NCI-H226 (cell line): ENCODE measurements at regions not wholly inside any gene's neighbourhood (a gene's known extent, or its start where the extent isn't known, plus 50 kb on each side); places are given as distances from the start of the nearest gene placed in this dataset.
A peak's percentile ranks its signal among the peaks of the same experiment; 100 is the strongest.
"Not testable (repeated sequence)": the region's sequence is repeated elsewhere in the genome, so short reads cannot be mapped to it uniquely, and the experiment has no call there.

ENCODE experiments used
- DNase-seq: peaks from one replicate; pipeline ENCODE4 v3.0.0-alpha.2; 2015

DNA sequence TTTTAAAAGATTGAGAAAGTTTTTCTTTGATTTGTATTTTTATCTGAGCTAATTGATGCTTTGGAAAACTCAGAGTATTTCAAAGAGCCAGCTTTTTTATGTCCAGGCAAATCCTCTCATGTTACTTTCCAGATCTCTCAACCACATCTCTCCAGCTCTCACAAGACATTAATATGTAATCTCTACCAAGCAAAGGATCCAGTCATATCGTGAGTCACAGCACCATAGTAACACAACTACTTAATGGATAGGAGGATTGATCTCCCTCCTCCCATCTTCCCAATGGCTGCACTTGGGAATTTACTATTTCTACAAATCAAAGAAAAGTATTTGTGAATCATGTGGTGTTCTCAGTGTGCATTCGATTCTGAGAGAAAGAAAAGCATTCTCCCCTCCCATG lies 63.3 kb downstream of the POU4F1 start:
- no peak for DNase-seq

DNA sequence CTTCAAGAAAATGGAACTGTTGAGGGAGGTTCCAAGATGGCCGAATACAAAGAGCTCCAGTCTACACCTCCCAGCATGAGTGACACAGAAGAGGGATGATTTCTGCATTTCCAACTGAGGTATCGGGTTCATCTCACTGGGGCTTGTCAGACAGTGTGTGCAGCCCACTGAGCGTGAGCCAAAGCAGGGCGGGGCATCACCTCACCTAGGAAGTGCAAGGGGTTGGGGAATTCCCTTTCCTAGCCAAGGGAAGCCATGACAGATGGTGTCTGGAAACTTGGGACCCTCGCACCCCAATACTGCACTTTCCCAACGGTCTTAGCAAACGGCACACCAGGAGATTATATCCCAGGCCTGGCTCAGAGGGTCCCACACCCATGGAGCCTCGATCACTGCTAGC lies 77.3 kb downstream of the POU4F1 start:
- not testable (repeated sequence) for DNase-seq

DNA sequence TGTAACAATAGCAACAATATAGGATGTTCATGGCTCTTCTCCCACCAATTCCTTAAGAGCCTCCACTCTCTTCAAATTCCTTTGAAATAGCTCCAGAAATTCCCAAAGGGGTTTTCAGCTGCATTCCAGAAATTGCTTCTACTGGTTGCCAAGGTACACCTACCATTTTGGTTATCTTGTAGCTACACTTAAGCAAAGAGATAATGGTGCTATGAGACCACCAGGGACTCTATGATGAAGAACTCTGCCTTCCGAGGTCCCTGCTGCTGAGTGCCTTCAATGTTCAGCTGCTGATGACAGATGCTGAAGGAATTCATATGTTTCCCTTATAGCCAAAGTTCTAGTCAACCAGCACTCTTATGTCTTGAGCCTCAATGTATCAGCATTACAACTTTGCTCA lies 78.4 kb downstream of the POU4F1 start:
- DNase-seq, result no peak

DNA sequence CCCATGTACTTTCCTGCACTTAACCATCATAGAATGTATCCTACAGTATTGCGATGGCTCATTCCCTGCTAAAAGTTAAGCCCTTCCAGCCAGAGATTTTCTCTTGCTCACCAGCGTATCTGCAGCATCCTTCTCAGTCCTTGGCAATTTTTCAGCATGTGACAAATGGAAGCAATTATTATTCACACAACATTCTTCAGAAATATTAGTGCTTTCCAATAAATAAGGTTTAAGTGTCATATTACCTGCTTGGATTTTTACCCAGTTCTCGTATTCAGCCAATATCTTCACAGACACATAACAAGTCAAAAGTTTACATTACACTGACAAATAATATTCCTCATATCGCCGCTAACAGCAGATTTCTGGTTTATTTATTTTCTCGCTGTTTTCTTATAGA lies 82.3 kb downstream of the POU4F1 start:
- no peak for DNase-seq

DNA sequence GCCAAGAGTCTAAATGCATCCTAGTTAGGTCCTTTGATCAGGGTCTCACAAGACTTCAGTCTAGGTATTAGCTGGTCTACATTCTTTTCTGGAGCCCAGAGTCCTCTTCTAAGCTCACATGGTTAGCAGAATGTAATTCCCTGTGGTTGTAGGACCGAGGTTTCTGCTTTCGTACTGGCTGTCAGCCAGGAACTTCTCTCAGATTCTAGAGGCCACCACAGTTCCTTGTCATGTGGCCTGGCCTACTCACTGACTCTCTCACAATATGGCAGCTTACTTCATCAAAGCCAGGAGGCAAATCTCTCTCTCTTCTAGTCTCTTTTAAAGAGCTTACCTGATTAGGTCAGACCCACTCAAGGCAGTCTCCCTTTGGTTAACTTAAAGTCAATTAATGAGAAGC lies 82.9 kb downstream of the POU4F1 start:
- no peak for DNase-seq

DNA sequence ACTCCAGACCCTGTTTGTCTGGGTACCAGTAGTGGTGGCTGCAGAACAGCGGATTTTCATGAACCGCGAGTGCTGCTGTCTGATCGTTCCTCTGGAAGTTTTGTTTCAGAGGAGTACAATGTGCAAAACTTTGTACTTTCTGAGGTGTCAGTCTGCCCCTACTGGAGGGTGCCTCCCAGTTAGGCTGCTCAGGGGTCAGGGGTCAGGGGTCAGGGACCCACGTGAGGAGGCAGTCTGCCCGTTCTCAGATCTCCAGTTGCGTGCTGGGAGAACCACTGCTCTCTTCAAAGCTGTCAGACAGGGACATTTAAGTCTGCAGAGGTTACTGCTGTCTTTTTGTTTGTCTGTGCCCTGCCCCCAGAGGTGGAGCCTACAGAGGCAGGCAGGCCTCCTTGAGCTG lies 84.9 kb downstream of the POU4F1 start:
- DNase-seq, result not testable (repeated sequence)

DNA sequence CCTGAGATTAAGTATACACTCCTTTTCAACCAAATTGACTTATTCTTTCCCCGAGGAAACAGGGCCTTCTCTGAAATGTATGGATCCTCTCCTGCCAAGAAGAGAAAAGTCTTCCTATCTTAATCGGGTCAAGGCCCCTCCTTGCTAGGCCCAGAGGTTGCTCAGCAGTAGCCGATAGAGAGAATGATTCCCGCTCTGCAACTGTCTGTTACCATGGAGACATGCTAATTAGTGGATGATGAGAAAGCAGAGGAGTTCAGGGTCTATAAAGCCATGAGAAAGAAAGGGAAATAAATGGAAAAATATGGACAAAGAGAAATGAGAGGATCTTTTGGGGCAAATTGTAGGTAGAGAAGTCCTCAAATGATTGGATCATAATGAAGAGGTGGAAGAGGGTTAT lies 103.5 kb downstream of the POU4F1 start:
- DNase-seq, result no peak

DNA sequence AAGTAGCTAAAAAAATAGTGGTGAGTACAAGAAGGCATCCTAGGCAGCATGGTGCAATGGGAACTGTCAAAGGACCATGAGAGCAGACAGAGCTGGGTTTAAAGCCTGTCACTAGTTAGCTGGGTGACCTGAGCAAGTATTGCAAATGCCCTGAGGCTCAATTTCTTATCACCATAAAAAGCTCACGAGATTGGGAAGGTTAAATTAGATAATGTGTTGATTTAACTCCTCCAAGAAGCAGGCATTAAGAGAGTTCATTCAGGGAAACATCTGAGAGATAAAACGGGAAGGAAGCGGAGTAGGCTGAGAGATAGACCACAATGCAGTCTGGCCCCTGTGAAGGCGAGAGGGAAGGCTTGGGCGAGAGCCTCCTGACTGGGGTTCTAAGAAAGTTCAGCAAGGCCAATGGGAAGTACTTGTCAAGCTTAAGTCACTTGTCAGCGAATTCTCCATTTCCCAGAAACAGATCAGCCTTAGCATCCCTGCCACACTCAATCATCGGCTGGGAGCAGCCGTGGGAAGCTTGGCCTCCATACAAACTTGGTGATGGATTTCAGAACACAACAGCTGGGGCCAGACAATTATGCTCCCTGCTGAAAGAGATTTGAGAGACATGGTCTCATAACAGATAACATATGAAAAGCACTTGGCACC lies 105.5 kb downstream of the POU4F1 start:
- no peak for DNase-seq

DNA sequence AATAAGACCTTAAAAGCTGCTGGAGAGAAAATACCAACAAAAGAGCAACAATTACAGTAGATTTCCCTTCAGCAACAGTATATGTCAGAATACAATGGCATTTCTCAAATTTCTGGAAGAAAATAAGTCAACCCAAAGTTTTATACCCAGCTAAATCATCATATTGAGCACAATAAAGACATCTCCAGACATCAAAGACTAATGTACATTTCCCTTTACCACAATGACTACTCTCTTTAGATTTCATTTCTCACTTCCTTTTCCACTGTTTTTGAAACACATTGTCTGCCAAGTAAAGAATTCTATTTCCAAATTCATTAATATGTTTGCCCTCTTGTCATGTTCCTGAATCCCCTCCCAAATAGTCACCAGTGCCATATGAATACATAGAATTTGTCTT lies 111.4 kb downstream of the POU4F1 start:
- no peak for DNase-seq

DNA sequence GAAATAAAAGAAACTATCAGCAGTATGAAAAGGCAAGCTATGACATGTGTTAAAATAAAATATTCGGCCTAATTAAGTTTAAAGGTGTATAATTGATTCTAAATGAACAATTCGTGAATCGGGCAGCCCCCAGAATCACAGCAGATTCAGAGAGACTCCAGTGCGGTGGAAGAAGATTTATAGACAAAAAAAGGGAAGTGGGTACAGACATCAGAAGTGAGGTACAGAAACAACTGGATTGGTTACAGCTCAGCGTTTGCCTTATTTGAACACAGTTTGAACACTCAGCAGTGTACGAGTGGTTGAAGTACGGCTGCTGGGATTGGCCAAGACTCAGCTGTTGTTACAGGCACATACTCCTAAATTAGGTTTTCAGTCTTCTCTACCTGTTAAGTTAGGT lies 113.1 kb downstream of the POU4F1 start:
- DNase-seq, result not testable (repeated sequence)

DNA sequence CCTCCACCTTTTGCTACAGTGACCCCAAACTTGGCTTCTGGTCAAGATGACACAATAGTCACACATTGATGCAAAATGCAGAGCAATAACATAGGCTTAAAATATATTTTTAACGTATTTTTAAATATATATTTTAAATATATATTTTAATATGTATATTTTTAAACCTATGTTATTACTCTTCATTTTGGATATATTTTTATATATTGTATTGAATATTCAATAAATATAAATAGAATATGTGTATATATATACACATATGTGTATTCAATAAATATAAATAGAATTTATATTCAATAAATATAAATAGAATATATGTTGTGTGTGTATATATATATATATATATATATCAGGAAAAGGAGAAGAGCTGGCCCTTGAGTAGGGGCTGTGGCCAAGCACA lies 115.6 kb downstream of the POU4F1 start:
- no peak for DNase-seq

DNA sequence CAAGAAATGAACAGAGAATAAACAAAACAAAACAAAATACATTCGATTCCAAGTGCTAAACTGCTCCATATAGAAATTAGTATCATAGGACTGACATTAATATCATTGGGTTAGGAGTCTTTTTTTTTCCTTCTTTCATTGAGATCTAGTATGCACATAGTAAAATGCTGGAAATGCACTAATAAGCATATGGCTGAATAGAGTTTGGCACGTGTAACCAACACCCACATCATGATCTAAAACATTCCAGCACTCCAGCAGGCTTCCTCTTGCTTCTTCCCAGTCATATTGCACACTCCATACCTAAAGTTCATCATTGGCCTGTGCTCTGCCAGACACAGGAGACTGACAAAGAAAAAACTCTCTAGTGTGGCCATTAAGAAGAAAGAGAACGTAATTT lies 117.5 kb downstream of the POU4F1 start:
- no peak for DNase-seq

DNA sequence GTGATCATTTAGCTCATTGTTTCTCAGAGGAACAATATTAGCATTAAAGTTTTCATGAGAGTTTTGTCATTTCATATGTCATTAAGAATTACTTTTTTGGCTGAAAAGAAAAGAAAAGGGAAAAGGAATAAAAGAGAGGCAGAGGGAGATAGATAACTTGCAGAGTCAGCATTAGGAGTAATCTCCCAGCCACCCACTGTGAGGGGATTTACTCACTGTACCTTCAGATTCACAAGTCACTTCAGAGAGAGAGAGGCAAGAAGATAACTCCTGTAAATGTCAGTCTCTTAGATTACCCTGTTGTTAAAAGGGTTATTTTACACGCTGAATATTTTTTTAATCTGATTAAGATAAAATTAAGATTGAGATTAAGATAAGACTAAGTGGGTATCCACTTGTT lies 125.2 kb downstream of the POU4F1 start:
- no peak for DNase-seq

DNA sequence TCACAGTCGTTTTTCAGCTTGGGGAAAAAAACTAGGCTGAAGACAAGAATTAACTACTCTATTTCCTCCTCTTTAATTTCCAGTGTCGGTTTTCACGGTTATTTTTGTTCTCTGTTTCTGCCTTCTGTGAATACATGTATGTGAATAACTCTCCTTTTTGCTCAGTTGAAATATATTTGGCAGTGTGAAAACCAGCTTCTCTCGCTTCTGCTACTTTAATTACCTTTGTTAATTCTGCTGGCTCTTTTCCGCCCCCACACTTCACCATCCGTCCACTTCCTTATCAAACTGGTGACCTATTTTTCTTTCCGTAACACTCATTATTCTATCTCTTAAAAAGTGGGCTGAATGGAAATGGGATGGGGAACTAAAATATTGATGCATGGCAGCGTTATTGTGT lies 126.4 kb downstream of the POU4F1 start:
- DNase-seq, result no peak

DNA sequence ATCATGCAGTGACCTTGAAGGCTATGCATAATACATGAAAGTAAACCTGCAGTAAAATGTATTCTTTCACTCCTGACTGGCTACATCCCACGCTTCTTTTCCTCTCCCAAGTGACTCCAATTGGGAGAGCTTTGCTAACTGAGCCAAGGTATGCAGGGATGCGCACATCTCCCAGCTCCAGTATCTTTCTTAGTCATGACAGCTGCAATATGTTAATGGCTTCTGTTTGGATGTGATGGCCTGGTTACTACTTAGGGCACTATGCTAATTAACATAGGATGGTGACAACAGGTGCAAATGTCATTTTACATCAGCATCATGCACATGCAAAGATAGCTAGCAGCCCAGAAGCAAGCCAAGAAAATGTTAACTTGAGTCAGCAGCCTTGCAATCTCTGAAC lies 134.7 kb downstream of the POU4F1 start:
- DNase-seq, result no peak

DNA sequence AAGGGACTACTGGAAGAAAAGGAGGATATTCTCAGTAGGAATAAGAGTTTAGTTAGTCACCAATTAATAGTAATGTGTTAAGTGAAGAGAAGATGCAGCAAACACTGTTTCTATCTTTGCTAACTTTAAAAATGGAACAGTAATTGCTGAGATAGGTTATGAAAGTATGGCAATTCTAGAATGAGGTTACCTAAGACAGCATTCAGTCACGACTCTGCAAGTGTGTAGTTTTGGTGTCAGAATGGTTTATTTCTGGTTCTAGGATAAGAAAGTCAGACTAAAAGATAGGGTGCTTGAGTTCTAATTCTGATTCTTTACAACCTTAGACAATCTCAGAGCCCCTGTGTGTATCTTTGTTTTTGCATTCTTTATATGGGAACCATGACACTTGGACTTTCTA lies 138.1 kb downstream of the POU4F1 start:
- no peak for DNase-seq

DNA sequence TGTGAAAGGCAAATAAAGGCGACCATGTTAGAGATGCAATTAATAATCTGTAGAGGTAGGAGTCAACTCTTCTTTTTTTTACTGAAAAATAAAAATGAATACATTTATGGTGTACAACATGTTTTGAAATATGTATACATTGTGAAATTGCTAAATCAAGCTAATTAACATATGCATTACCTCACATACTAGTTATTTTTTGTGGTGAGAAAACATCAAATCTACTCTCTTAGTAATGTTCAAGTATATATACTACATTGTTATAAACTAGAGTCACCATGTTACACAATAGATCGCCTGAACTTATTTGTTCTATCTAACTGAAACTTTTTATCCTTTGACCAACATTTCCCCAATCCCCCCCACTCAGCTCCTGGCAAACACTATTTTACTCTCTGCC lies 143.2 kb downstream of the POU4F1 start:
- DNase-seq, result no peak

DNA sequence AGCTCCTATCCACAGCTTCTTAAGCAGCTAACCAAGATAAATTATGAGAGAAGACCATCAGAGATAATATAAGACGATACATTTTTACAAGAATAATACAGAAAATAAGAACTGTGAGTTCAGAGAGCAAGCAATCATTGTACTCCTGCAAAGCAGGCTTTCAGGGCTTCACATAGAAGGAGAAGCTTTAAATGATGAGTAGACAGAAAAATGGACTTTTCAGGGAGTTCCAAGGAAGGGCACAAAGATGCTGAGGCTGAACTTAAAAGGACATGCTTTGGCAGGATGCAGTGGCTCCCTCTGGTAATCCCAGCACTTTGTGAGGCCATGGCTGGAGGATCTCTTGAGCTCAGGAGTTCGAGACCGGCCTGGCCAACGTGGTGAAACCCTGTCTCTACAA lies 159.5 kb downstream of the POU4F1 start:
- no peak for DNase-seq

DNA sequence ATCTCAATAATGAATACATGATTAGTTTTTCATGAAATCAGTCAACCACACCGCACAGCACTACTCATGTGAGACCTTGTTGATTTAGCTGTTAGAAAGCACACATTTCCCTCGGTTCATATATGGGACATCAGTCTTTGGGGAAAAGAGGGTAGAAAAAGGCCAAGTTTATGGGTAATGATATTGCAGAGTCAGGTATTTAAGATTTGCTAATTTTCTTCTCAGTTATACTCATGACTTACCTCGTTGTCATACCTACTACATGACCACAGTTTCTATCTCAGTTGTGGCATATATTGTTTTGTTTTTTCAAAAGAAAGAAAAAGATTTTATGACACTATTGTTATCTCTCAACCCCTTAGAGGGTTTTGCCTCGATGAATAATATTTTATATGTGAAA lies 165.6 kb downstream of the POU4F1 start:
- no peak for DNase-seq

DNA sequence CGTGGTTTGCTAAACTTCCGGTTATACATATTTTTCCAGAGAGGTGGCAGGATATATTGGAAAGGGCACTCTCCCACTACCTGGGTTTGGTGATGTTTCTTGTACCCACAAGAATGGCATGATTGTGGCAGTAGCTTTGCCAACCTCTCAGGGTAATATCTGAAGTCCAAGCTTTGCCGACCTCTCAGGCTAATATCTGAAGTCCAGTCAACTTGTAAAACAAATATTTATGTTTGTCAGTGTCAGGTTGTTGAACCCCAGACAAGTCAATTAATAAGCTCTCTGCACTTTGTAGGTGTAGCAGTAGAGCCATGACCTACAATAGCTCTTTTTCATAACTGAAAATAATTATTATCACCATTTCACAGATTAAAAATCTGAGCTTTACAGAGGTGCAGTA lies 167.0 kb downstream of the POU4F1 start:
- DNase-seq, result no peak

DNA sequence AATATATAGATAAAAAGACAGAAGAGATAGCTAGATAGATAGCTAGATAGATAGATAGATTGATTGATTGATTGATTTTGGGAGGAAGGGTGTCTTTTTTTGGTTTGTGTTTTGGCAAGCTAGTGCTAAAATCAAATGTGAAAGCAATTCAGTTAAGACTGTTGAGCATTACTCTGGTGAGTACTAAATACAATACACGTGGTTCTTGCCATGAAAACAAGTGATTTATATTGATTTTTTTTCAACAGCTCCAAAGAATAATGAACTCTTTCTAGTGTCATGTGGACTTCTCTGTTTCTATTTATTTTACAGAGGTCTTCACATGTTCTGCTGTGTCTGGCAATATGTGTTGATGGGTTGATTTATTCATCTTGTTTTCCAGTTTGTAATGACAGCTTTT lies 172.0 kb downstream of the POU4F1 start:
- no peak for DNase-seq

DNA sequence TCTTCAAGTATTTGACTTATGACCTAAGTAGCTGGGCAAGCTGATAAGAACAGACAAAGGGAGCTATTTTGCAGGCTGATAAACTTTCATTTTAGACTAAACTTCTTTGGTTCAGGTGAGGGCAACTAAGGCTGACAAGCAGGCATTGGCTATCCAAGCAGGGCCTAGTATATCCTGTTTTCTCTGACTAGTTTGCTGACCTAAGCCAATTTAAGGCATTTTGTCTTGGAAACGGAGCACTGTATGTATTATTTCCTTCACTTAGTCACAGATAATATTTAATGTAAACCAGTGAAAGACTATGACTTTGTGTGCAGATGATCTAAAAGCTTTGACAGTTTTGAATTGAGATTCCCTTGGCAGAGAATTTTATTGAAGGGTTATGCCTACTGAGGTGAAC lies 172.5 kb downstream of the POU4F1 start:
- no peak for DNase-seq

DNA sequence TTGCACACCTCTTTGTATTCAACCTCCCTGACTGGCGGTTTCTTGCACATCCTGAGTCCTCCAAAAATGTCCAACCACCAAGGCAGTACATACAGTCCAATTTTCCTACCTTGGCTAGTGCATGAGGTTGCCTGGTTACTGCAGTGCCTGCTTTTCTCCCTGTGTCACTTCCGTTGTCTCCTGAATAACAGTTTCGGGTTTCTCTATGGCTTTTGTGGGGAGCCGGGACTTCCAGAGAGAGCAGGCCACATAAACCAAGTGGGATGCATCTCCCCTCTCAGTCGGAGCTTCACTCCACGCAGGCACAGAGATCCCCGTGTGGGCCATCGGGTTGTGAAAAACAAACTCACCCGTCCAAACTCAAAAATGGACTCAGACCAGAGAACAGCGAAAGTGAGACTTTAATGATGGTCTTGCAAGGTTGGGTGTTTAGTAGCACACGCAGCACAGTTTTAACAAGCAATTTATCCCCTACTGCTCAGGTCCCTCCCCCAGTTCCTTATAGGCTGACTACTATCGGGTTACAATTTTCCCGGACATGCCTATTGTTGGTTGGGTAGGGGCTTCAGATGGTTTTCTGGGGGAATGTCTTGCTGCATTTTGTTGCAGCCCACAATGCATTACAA lies 173.1 kb downstream of the POU4F1 start:
- DNase-seq, result no peak

DNA sequence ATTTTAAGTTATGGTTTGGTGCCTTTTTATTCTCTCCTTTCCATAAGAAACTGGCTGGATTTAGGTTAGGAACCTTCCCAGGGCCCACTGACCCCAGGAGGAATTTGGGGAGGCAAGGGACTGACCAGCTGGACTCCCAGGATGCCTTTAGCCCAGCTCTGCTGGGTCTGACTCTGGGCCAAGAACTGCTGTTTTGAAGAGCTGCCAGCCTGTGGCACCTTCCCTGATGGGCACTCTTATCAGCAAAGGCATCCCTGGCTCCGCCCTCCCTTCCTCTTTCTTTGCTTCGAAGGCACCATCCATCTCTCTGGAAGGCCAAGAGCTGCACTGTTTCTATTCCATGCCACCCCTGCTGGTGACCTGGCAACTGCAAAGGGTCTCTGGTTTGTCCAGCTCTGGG lies 174.7 kb downstream of the POU4F1 start:
- peak; percentile 62 for DNase-seq

DNA sequence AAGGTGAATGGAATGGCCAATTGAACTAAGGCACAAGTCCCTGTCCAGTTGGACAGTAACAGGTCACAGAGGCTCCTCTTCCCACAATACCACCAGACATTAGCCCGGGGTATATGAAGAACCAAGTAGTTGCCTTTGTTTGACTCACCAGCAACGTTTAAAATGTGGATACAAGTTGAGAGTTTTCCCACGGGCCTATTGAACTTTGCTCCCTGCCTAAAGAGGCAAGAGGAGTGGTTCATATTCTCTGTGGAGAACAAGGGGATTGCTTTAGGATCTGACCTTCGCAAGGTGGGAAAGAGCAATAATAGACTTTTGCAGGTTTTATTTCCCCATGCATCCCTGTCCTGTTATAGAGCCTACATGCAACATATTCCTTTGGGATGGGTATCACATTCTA lies 177.2 kb downstream of the POU4F1 start:
- DNase-seq, result no peak
